ENCODE measurements at regions not wholly inside any gene's neighbourhood (a gene's known extent, or its start where the extent isn't known, plus 50 kb on each side); places are given as distances from the start of the nearest gene placed in this dataset.

DNA sequence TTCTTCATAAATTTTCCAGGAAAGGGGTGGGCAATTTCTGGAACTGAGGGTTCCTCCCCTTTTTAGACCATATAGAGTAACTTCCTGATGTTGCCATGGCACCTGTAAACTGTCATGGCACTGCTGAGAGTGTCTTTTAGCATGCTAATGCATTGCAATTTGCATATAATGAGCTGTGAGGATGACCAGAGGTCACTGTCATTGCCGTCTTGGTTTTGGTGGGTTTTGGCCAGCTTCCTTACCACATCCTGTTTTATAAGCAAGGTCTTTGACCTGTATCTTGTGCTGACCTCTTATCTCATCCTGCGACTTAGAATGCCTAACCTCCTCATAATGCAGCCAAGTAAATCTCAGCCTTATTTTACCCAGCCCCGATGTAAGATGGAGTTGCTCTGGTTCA lies 577.8 kb downstream of the NLGN4X start:
- TF ChIP-seq HDGF (IDR thresholded peaks at IDR 0.05; ENCODE audit: borderline replicate concordance) (no peak), NFRKB (IDR thresholded peaks at IDR 0.05) (no peak), BHLHE40 (IDR thresholded peaks at IDR 0.05; ENCODE audit: borderline replicate concordance) (no peak), FOXM1 (IDR thresholded peaks at IDR 0.05; ENCODE audit: borderline replicate concordance) (no peak), TARDBP (IDR thresholded peaks at IDR 0.05) (no peak), SUZ12 (IDR thresholded peaks at IDR 0.05) (no peak), FOXK2 (IDR thresholded peaks at IDR 0.05) (no peak), SP1 (IDR thresholded peaks at IDR 0.05) (no peak), FOXA1 (IDR thresholded peaks at IDR 0.05) (no peak), CTBP1 (IDR thresholded peaks at IDR 0.05; ENCODE audit: borderline replicate concordance) (no peak), LEF1 (IDR thresholded peaks at IDR 0.05; ENCODE audit: borderline replicate concordance) (no peak)
- TF ChIP-seq, protein P1, sequence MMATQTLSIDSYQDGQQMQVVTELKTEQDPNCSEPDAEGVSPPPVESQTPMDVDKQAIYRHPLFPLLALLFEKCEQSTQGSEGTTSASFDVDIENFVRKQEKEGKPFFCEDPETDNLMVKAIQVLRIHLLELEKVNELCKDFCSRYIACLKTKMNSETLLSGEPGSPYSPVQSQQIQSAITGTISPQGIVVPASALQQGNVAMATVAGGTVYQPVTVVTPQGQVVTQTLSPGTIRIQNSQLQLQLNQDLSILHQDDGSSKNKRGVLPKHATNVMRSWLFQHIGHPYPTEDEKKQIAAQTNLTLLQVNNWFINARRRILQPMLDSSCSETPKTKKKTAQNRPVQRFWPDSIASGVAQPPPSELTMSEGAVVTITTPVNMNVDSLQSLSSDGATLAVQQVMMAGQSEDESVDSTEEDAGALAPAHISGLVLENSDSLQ (IDR thresholded peaks at IDR 0.05): no peak
